Dermis blood vessel endothelial cell (primary cell): ENCODE measurements at regions not wholly inside any gene's neighbourhood (a gene's known extent, or its start where the extent isn't known, plus 50 kb on each side); places are given as distances from the start of the nearest gene placed in this dataset.
"Not testable (repeated sequence)": the region's sequence is repeated elsewhere in the genome, so short reads cannot be mapped to it uniquely, and the experiment has no call there.

ENCODE experiments used
- DNase-seq: peaks from one replicate; pipeline ENCODE4 v3.0.0; 2010

- no peak for DNase-seq
Observed at GRCh38 chr3:191648787-191649186, 187.8 kb downstream of the PYDC2 start.

- DNase-seq = no peak
Observed at GRCh38 chr3:191649626-191650025, 188.7 kb downstream of the PYDC2 start.

GRCh38 chr3:191658781-191659419, 197.9 kb downstream of the PYDC2 start:
- DNase-seq = not testable (repeated sequence)

GRCh38 chr3:191662150-191662549, 201.2 kb downstream of the PYDC2 start:
- not testable (repeated sequence) for DNase-seq

- DNase-seq = no peak
Observed at GRCh38 chr3:191680989-191681597, 220.1 kb downstream of the PYDC2 start.

GRCh38 chr3:191682961-191683360, 222.0 kb downstream of the PYDC2 start:
- no peak for DNase-seq

- DNase-seq = no peak
Observed at GRCh38 chr3:191686626-191687025, 225.7 kb downstream of the PYDC2 start.

GRCh38 chr3:191688756-191689433, 227.9 kb downstream of the PYDC2 start:
- DNase-seq = no peak

GRCh38 chr3:191691184-191691583, 230.2 kb downstream of the PYDC2 start:
- DNase-seq = not testable (repeated sequence)

- DNase-seq = no peak
Observed at GRCh38 chr3:191695131-191695814, 234.3 kb downstream of the PYDC2 start.

GRCh38 chr3:191695815-191696153, 234.8 kb downstream of the PYDC2 start:
- no peak for DNase-seq

GRCh38 chr3:191696348-191696747, 235.4 kb downstream of the PYDC2 start:
- DNase-seq = no peak

- no peak for DNase-seq
Observed at GRCh38 chr3:191699546-191699945, 238.6 kb downstream of the PYDC2 start.

GRCh38 chr3:191702121-191702520, 241.2 kb downstream of the PYDC2 start:
- no peak for DNase-seq

- DNase-seq = no peak
Observed at GRCh38 chr3:191707817-191708216, 246.9 kb downstream of the PYDC2 start.

- DNase-seq = no peak
Observed at GRCh38 chr3:191715585-191715984, 254.6 kb downstream of the PYDC2 start.

GRCh38 chr3:191721390-191721861, 260.5 kb downstream of the PYDC2 start:
- DNase-seq = peak; percentile 79

GRCh38 chr3:191721990-191722389, 261.0 kb downstream of the PYDC2 start:
- peak; percentile 44 for DNase-seq

GRCh38 chr3:191727338-191727737, 266.4 kb downstream of the PYDC2 start:
- no peak for DNase-seq

GRCh38 chr3:191728186-191728585, 267.2 kb downstream of the PYDC2 start:
- DNase-seq = no peak

GRCh38 chr3:191737742-191738141, 276.8 kb downstream of the PYDC2 start:
- DNase-seq = no peak

- no peak for DNase-seq
Observed at GRCh38 chr3:191740712-191741111, 279.7 kb downstream of the PYDC2 start.

GRCh38 chr3:191741847-191742350, 280.9 kb downstream of the PYDC2 start:
- DNase-seq = not testable (repeated sequence)
